Muscle of leg (tissue), 3 donors: ENCODE measurements at regions not wholly inside any gene's neighbourhood (a gene's known extent, or its start where the extent isn't known, plus 50 kb on each side); places are given as distances from the start of the nearest gene placed in this dataset.
A peak's percentile ranks its signal among the peaks of the same experiment; 100 is the strongest.

Experiments used
- DNase-seq: peaks from one replicate; pipeline ENCODE4 v3.0.0; 2013
- H3K27ac ChIP-seq: one replicate; pipeline ENCODE4 v1.5.1; 2013; ENCODE audit warnings: mild to moderate bottlenecking, low read length, control low read depth
- H3K27me3 ChIP-seq: one replicate; pipeline ENCODE4 v1.6.1; 2013; ENCODE audit warnings: low read length; ENCODE audit not compliant: control insufficient read depth, insufficient read depth
- H3K36me3 ChIP-seq: one replicate; pipeline ENCODE4 v1.6.1; 2013; ENCODE audit warnings: low read length; ENCODE audit not compliant: control insufficient read depth, insufficient read depth
- H3K4me1 ChIP-seq: one replicate; pipeline ENCODE4 v1.6.1; 2013; ENCODE audit warnings: low read length; ENCODE audit not compliant: control insufficient read depth, insufficient read depth
- H3K4me3 ChIP-seq: one replicate; pipeline ENCODE4 v1.5.1; 2013; ENCODE audit warnings: low read length, control low read depth
- H3K9me3 ChIP-seq: replicated peaks from 2 replicates; pipeline ENCODE4 v1.6.1; 2013; ENCODE audit warnings: low read depth, low read length; ENCODE audit not compliant: control insufficient read depth
- WGBS: methylation state at CpG from one replicate; pipeline ENCODE4 v1.1.5; 2013; ENCODE audit warnings: missing lambda C conversion rate; ENCODE audit not compliant: insufficient coverage; 5-methylcytosine and 5-hydroxymethylcytosine counted together

GRCh38 chr5:164094291-164094690 is 588.9 kb downstream of the MAT2B start:
- peak; percentile 18 for DNase-seq
- Histone ChIP-seq H3K4me3 (no peak overlapping the region), H3K9me3 (no peaks in the 10 kb centered on the region), H3K4me1 (no peaks in the 10 kb centered on the region), H3K36me3 (no peaks in the 10 kb centered on the region), H3K27me3 (no peaks in the 10 kb centered on the region), H3K27ac (no peak overlapping the region)
- WGBS: 0% methylated on average over 1 of the region's 3 CpGs

DNA sequence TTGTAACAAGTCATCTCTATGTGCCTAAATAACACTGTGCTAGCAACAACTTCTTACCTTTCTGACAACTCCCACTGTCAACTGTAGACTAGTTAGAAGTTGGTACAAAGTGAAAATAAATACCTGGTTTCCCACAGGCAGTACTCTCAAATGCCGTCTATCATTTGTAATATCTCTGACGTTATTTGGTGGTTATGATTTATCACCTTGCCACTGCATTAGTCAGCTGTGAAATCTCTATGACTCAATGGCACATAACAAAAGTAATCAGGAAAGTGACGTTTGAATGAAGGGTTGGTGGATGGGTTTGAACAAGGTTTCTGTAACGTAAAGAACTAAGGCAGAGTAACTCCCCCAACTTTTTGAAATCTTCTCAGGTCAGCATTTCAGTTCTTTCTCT is 592.3 kb downstream of the MAT2B start:
- no peak for DNase-seq
- WGBS: no CpG with 5 or more reads among the region's 4 CpGs
- Histone ChIP-seq H3K9me3 (no peaks in the 10 kb centered on the region), H3K27ac (no peak overlapping the region), H3K4me1 (no peaks in the 10 kb centered on the region), H3K36me3 (no peaks in the 10 kb centered on the region), H3K27me3 (no peaks in the 10 kb centered on the region), H3K4me3 (no peak overlapping the region)

GRCh38 chr5:164098531-164098930 is 593.1 kb downstream of the MAT2B start:
- Histone ChIP-seq H3K36me3 (no peaks in the 10 kb centered on the region), H3K4me3 (no peak overlapping the region), H3K27me3 (no peaks in the 10 kb centered on the region), H3K4me1 (no peaks in the 10 kb centered on the region), H3K9me3 (no peaks in the 10 kb centered on the region), H3K27ac (no peak overlapping the region)
- WGBS: no CpG with 5 or more reads among the region's 1 CpG
- no peak for DNase-seq

DNA sequence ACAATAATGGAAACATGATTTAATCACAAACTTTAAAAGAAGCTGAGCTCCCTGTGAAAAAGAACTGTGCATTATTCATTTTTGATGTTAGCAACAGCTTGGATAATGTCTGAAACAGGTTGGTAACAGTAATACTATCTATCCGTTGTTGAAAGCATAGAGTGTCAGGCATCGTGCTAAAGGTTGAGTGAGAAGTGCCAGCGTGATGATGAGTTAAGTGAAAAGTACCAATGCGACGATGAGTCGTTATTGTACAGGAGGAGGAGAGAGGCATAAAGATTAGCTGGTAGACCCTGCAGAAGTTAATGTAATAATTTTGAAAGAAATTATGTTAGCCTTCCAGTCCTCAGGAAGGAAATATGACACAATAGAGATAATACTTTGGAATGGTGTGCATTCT is 593.6 kb downstream of the MAT2B start:
- 72% methylated on average over 6 of the region's 6 CpGs for WGBS
- Histone ChIP-seq H3K9me3 (no peaks in the 10 kb centered on the region), H3K27me3 (no peaks in the 10 kb centered on the region)

GRCh38 chr5:164115420-164115819 is 610.0 kb downstream of the MAT2B start:
- Histone ChIP-seq H3K27me3 (no peaks in the 10 kb centered on the region), H3K27ac (no peak overlapping the region), H3K9me3 (peaks cover 3% of the 10 kb centered on the region), H3K4me3 (no peak overlapping the region), H3K36me3 (no peaks in the 10 kb centered on the region), H3K4me1 (no peaks in the 10 kb centered on the region)
- DNase-seq: no peak
- no CpG with 5 or more reads among the region's 2 CpGs for WGBS

More for the DNA sequence above, 593.6 kb downstream of the MAT2B start:
- no peak overlapping the region for H3K27ac ChIP-seq
- no peak for DNase-seq
- no peaks in the 10 kb centered on the region for H3K4me1 ChIP-seq
- no peak overlapping the region for H3K4me3 ChIP-seq
- H3K36me3 ChIP-seq: no peaks in the 10 kb centered on the region

DNA sequence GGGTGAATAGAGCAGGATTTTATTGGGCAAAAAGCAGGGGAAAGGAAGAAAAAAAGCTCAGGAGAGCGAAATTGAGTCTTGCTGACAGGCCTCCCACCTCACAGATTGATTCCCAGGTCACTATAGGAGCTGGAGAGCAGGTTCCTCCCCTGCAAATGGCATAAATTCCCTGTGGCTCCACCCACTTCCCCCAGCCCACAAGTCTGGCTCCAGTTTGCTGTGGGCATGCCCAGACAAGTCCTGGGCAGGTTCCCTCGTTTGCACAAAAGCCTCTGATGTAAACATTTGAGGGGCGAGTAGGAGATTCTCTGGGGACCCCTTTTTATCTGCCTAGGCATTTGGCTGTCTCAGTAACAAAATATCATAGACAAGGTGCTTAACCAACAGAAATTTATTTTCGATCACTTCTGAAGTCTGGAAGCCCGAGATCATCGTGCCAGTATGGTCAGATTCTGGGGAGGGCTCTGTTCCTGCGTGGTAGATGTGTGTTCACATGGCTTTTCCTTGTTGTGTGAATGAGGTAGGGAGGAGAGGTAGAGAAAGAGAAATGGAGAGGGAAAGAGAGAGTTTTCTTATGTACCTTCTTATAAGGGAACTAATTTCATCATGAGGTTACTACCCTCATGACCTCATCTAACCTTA is 614.5 kb downstream of the MAT2B start:
- H3K36me3 ChIP-seq: no peaks in the 10 kb centered on the region
- DNase-seq: no peak
- H3K9me3 ChIP-seq: peaks cover 3% of the 10 kb centered on the region
- H3K27me3 ChIP-seq: no peaks in the 10 kb centered on the region
- H3K4me1 ChIP-seq: no peaks in the 10 kb centered on the region
- H3K4me3 ChIP-seq: no peak overlapping the region
- WGBS: 89% methylated on average over 3 of the region's 7 CpGs
- H3K27ac ChIP-seq: no peak overlapping the region

DNA sequence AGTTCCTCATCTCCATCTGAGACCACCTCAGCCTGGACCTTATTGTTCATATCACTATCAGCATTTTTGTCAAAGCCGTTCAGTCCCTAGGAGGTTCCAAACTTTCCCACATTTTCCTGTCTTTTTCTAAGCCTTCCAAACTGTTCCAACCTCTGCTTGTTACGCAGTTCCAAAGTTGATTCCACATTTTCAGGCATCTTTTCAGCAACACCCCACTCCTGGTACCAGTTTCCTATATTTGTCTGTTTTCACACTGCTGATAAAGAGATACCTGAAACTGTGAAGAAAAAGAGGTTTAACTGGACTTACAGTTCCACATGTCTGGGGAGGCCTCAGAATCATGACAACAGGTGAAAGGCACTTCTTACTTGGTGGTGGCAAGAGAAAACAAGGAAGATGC is 622.1 kb downstream of the MAT2B start:
- Histone ChIP-seq H3K4me3 (no peak overlapping the region), H3K27me3 (no peaks in the 10 kb centered on the region), H3K9me3 (peaks cover 15% of the 10 kb centered on the region), H3K36me3 (no peaks in the 10 kb centered on the region), H3K4me1 (no peaks in the 10 kb centered on the region), H3K27ac (no peak overlapping the region)
- 89% methylated on average over 2 of the region's 2 CpGs for WGBS
- no peak for DNase-seq

DNA sequence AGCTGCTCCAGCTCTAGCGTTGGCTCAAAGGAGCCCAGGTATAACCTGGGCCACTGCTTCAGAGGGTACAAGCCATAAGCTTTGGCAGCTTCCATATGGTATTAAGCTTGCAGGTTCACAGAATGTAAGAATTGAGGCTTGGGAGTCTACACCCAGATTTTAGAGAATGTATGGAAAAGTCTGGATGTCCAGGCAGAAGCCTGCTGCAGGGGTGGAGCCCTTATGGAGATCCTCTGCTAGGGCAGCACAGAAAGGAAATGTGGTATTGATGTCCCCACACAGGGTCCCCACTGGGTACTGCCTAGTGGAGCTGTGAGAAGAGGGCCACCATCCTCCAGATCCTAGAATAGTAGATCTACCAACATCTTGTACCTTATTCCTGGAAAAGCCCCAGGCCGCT is 626.9 kb downstream of the MAT2B start:
- H3K4me1 ChIP-seq: no peaks in the 10 kb centered on the region
- WGBS: 94% methylated on average over 2 of the region's 2 CpGs
- no peak overlapping the region for H3K4me3 ChIP-seq
- no peaks in the 10 kb centered on the region for H3K36me3 ChIP-seq
- H3K27me3 ChIP-seq: no peaks in the 10 kb centered on the region
- H3K27ac ChIP-seq: no peak overlapping the region
- H3K9me3 ChIP-seq: peaks cover 11% of the 10 kb centered on the region
- DNase-seq: no peak

GRCh38 chr5:164137095-164137494 is 631.7 kb downstream of the MAT2B start:
- H3K27me3 ChIP-seq: no peaks in the 10 kb centered on the region
- H3K27ac ChIP-seq: no peak overlapping the region
- DNase-seq: no peak
- H3K4me1 ChIP-seq: no peaks in the 10 kb centered on the region
- H3K9me3 ChIP-seq: peaks cover 6% of the 10 kb centered on the region
- H3K4me3 ChIP-seq: no peak overlapping the region
- no peaks in the 10 kb centered on the region for H3K36me3 ChIP-seq
- WGBS: 84% methylated on average over 6 of the region's 8 CpGs

GRCh38 chr5:164139423-164139822 is 634.0 kb downstream of the MAT2B start:
- Histone ChIP-seq H3K4me3 (no peak overlapping the region), H3K4me1 (no peaks in the 10 kb centered on the region), H3K27me3 (no peaks in the 10 kb centered on the region), H3K9me3 (no peaks in the 10 kb centered on the region), H3K27ac (no peak overlapping the region), H3K36me3 (no peaks in the 10 kb centered on the region)
- no CpG with 5 or more reads among the region's 2 CpGs for WGBS
- DNase-seq: no peak

DNA sequence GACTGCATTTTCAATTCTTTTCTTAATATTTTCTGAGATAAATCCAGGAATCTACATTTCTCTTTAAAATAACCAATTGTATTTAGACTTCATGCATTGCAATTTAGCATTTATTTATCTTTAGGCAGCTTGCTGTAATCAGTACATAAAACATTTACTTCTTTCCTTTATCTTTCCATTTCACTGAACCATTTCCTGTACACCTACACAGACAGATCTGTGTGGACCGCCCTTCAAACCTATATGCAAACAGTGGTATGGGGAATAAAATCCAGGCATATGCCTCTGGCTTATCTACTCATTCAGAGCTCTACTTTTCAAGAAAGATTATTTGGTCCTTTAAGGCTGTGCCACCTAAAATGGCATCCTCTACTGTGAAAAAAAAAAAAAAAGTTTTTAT is 640.0 kb downstream of the MAT2B start:
- no peaks in the 10 kb centered on the region for H3K4me1 ChIP-seq
- H3K36me3 ChIP-seq: no peaks in the 10 kb centered on the region
- H3K4me3 ChIP-seq: no peak overlapping the region
- no peak overlapping the region for H3K27ac ChIP-seq
- no CpG with 5 or more reads among the region's 1 CpG for WGBS
- no peaks in the 10 kb centered on the region for H3K27me3 ChIP-seq
- no peaks in the 10 kb centered on the region for H3K9me3 ChIP-seq
- no peak for DNase-seq
